ENCODE measurements at regions not wholly inside any gene's neighbourhood (a gene's known extent, or its start where the extent isn't known, plus 50 kb on each side); places are given as distances from the start of the nearest gene placed in this dataset.

DNA sequence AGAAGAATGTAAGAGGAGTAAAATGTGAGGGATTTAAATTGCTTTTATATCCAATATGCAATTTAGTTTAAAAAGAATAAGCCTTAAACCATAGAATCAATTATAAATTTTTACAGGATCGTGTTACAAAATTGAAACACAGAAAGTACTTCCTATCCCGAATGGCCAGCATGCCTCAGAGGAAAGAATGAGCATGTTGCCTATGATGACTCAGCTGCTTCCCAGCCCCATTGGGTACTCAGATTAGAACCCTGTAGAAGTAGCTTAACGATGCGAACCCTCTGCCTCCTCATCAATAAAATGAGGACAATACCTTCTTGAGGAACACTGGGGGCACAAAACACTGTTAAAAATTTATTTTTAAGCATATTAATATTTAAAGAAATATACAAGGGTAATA, 113.4 kb upstream of the CDK1 start:
- DNase-seq: no peak

DNA sequence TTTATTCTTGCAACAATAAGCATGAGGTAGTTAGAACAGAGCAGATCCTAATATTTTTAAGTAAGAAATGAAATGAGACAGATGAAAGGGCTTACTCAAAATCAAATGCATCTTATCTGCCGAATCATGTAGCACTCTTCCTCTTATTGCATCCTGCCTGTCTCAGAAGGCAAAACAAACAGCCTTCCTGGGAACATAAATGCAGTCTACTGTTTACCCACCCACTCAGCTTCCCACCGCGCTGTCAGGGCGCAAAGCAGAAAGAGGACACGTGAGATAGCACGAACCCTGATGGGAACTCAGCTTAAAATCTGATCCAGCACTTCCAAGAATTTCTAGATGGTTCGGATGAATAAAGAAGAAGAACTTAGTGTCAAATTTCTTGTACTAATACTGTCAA, 114.4 kb upstream of the CDK1 start:
- no peak for DNase-seq

DNA sequence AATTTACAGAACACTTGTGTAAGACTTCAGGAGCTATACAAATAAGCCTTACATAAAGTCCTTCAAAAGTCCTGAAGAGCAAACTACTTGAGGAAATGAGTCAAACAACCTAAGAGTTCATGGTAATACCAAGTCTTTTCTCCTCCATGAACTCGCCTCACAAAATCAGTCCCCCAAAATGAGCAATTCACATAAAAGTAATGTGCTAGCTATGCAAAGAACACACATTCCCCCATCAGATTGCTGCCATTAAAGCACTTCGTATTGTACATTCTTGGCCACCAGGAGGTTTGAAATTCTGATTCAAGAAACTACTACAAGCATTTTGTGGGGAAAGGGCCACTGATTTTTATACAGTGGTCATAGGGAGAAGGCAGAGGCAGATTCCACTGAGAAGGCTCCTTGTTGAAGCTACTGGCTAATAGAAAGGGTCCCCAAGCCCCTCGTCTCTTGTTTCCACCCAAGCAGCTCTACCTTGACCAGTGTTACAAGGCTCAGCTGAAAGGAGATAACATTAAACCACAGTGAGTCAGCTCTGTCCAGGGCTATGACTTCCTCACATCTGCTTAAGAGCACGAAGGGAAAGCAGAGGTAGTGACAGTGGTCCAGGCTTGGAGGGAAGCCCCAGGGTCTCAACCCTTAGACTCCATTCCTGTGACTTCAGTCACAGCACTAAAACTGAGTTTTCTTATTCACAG, 115.2 kb upstream of the CDK1 start:
- DNase-seq: no peak

DNA sequence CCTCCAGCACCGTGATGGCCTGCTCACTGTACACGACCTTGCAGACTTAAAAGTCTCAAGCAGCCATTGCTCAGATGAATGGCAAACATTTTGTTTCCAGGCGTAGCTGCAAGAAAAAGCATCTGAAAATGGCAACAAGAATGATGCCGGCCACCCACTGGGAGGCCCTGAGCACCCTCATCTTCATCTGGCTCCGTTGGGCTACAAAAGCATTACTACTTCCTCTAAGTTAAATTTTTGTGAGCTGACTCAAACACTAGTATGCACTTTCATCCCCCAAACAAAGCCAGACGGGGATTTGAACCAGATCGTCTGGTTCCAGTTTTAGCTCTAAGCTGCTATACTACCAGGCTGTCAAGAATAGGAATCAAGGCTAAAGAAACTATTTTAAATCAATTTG, 116.6 kb upstream of the CDK1 start:
- DNase-seq: no peak

DNA sequence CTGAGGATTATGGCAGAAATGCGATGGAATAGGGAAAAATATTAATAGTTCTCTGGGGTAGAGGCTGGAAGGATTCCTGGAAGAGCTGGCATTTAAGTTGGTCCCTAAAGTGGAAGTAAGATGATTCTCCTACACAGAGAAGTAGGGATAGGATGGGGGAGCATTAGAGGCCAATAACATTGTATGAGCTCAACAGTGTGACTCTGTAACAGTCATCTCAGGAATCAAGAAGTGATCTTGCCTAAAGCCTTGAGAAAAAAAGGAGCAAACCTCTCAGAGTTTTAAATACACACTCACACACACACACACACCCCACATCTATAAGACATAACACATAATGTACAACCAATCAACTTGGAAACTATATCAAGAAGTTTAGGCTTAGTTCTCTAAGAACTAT, 117.7 kb upstream of the CDK1 start:
- DNase-seq: no peak

DNA sequence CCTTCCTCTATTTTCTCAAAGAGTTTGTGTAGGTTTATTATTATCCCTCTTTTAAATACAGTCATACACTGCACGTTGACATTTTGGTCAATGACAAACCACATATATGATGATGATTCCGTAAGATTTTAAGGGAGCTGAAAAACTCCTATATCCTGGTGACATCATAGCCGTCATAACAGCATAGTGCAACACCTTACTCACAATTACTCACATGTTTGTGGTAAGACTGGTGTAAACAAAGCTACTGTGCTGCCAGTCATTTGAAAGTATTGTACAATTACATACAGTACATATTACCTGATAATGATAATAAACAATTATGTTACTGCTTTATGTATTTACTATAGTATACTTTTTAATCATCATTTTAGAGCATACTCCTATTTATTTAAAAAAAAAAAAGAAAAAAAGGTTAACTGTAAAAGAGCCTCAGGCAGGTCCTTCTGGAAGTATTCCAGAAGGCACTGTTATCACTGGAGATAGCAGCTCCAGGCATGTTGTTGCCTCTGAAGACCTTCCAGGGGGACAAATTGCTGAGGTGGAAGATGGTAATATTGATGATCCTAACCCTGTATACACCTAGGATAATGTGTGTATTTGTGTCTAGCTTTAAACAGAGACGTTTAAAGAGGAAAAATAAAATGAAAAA, 123.3 kb upstream of the CDK1 start:
- no peak for DNase-seq

DNA sequence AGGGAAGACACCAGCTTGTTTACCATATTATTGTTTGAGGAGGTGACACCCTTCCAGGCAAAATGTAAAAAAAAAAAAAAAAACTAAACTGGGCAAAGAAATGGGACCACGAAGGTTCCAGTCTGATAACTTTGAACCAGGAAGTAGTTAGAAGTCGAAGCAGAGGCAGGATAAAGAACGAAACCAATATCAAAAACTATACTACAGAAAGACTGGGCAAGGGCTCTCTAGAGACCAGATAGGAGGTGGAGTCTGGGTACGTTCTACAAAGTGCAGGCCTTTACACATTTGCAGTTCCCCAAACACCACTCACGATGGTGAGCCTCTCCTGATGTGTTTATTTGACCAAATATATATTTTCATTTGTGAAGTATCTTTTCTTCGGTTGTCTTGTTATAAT, 125.7 kb upstream of the CDK1 start:
- DNase-seq: no peak

DNA sequence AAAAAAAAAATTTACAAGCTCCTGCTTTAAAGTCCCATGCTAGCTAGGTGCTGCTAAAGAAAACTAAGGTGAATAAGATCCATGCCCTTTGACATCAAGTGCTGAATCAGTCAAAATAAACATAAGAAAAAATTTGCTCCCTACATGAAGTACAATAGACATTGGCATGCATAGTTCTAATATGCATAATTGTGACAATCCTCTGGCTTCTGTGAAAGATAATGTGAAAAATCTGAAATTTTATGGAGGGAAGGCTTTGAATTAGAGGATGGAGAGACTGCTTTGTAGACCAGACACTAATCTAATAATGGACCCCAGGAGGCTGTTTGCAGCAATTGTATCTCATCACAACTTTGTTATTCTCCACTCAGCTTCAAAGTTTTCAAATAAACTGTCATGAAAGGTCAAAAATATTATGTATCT, 127.9 kb upstream of the CDK1 start:
- DNase-seq: no peak

DNA sequence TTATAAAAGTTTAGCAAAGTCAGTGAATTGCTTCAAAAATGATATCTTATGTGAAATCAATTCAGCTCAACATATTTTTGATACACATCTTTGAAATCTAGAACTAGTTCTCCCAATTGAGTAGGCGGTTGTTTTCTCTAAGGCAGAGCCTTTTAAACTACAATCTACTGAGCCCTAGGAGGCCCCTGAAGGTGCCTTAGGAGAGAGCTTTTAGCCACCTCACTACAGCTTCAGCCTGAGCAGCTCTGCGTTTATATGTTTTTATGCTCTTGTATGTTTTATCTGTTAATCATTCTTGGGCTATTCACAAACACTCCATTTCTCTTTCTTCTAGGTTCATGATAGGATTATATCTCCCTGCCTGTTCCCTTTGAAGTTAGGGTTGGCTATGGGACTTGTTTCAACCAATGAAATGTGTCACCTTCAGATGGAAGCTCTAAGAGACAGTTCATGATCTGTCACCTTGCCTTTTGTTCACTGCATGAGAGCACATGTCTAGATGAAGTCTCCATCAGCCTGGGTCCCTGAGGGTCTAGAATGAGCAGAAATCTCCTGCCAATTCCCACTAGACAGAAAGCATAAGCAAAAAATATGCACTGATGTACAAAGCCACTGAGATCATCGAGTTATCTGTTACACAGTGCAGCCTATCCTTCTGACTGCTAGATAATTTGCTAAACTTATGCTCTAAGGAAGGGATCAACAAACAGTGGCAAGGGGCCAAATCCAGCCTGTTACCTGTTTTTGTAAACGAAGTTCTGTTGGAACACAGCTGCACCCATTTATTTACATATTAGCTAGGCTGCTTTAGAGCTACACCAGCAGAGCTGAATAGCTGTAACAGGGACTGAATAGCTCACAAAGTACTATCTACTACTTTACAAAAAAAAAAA, 128.5 kb upstream of the CDK1 start:
- DNase-seq: peak in 2 of 6 experiments; percentile 9 to 15

DNA sequence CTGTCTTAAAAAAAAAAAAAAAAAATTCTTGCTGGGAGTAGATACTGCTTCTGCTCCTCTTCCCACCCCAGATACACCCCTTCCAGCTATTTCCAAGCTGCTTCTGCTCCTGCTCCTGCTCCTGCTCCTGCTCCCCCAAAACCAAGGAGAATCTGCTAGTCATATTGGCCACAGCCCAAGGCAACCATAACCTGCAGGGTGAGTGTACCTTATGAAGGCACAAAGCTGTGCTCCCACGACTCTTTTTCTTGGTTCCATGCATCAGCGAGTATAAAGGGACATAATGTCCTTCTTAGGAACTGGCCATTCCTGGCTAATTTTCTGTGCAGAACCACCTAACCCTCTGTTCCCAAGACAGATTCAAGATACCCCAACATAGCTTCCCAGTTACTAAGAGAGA, 129.5 kb upstream of the CDK1 start:
- no peak for DNase-seq

DNA sequence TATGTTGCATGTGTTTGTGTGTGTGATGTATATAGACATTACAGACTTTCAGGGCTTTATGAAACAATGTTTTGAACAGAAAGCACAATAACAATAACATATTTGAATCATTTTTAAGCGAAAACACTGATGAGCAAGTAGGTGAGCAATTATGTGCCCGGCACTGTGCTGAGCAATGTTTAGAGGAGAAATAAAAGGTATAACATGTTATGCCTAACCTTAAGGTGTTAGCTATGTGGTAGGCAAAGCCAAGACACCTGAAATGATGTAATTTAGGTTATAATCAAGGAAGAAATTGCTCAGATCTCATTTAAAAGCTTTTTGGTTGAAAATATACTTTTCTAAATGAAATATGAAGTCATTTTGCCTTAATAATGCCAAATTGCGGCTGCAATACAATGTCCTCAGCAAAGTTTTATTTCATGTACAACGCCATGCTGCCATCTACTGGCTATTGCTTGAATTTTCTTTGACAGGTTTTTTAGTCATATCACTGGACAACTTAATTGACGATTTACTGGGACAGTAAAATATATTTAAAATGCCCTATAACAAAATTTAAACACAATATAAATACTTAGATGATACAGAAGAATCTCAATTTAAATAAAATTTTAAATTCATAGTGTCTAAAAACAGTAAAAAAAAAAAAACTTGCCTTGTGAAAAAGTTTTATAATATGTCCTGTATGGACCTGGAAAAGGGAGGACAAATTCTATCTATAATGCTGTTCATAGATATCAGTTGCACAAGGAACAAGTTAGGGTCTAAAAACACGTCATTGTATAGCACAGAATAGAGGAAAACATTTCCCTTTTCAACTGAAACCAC, 131.1 kb upstream of the CDK1 start:
- DNase-seq: peak in 5 of 6 experiments; percentile 1 to 60 (median 13)

DNA sequence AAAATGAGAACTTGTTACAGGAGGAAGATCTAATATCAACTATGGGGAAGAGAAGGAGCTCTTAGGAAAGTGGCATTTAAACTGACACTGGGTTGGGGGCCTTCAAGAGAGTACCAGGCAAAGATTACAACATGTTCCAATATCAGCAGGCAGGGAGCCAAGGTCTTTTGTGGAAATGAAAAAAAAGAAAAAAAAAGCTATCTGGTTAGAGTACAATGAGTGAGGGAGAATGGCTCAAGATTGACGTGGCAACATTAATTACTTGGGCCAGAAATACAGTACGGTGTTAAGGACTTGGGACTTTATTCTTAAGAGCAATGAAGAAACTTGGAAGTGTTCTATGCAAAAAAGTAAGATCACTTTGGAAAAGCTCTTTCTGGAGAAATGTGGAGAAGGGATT, 132.3 kb upstream of the CDK1 start:
- DNase-seq: no peak

DNA sequence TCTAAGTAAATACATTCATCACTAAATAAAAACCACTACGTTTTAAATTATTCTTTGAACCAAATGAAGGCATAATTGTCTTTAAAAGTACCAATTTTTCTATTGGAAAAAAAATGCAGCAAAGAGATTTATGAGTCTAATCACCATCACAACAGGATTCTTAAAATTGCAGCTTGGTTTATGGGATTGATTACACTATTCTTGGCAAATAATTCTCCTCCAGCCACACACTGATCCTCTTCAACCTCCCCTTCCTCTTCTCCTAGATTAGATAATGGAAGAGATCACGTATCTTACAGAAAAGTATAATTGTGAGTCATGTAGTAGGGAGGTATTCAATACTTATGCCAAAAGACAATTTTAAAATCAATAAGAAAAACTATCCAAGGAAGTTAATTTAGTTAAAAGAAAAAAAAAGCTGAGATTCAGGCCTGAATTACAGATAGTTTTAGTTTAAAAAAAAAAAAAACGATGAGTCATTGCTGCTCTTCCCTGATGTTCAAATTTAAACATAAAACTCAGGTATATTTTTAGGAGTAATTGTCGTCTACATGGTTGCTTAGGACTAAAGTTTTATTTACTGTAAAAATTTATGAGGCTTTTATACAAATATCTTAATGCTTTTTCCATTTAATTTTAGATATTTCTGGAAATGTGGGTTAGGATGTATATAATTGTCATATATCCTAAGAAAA, 133.7 kb upstream of the CDK1 start:
- DNase-seq: no peak

DNA sequence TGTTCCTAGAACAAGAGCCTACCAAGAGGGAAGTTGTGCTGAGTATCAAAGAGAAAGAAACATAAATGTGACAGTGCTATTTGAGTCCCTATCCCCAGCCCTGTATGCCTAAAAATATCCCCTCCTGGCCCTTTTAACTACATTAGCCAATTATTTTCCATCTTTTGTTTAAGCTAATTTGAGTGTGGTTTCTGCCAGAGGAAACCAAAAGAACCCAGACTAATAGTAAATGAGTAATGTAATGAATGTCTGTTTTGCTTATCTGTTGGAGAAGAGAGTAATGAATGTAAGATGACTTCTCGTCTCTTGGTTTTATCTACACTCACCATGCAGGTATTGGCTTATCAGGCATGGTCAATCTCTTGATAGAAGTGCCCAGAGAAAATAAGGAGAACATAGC, 134.4 kb upstream of the CDK1 start:
- DNase-seq: no peak

DNA sequence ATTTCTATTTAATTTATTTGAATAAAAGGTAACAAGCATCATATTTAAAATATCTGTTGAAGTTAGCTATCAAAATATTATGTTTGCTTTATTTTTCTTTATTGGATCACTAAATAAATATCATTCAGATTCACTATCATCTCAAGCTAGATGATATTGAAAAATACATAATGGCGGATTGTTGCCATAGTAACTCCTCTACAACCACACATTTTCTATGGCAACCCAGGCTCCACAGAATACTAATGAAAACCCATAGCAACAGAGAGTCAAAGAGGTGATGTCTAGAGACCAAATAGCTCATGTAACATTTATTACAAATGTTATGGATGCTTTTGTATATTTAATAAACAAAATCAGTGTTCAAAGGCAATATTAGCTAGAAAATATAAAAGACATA, 148.9 kb upstream of the CDK1 start:
- DNase-seq: no peak

DNA sequence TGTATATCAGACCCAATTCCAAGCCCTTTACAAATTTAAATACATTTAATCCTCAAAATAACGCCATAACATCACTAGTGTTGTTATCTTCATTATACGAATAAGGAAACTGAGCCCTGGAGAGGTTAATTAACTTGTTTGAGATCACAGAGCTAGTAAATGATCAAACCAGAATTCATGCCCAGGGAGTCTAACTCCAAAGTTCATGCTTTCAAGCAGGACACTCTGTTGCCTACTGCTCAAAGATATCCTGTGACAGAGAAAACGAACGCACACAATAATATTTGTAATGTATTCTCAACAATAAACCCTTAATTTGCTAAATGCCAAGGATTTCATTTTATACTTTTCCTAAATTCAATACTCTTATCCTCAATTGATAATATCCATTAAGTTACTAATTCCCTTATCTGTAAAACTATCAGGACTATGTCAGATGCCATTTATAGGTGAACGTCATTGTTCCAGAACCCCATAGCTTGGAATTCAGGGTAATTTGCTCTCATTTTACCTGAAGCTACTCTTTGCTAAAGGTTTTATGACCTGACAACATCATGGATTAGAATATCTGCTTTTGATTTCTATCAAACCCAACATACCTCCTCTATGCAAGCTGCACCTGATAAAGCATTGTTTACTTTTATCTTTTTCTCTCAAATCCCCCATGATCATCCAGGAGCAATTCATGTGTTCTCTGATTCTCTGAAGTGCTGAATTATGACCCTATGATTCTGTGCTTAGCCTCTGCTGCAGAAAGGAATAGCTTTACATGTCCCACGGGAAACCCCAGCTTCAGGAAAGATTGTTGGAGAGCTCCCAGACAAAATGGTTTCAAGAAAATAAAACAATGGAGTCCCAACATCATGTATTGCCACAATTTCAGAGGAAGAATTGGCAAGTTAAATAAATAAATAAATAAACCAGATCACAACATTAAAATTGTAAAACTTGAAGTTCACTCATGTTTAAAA, 150.2 kb upstream of the CDK1 start:
- no peak for DNase-seq

DNA sequence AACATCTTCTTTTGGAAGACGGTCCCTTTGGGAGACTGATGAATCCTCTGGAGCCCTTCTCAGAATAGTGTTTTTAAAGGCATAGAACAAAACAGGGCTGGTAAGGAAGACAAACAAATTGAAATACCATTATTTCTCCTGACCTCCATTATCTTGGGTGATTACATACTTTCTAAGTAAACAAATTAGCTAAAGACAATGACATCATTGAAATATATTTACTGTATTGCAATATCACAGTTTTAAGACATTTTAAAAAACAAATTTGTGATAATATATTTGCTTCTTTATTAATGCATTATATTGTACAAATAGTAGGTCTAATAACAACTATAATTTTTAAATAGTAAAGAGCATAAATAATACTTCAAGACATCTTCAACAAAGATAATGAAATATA, 152.2 kb upstream of the CDK1 start:
- DNase-seq: no peak

DNA sequence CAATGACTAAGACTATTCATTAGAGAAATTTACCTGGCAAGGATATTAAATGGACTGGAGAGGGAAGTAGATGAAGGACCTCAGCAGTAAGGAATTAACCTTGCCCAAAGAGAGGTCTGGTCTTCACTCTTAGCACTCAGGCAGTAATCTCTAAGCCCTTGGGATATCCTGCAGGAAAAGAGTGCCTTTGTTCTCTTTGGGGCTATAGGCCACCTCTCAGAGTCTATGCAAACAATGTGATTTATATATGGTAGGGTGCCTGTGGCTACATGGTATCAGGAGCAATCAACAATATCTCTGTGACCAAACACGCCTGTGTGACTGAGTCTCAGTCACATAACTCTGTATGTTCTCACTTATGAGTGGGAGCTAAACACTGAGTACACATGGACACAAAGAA, 154.7 kb upstream of the CDK1 start:
- no peak for DNase-seq

DNA sequence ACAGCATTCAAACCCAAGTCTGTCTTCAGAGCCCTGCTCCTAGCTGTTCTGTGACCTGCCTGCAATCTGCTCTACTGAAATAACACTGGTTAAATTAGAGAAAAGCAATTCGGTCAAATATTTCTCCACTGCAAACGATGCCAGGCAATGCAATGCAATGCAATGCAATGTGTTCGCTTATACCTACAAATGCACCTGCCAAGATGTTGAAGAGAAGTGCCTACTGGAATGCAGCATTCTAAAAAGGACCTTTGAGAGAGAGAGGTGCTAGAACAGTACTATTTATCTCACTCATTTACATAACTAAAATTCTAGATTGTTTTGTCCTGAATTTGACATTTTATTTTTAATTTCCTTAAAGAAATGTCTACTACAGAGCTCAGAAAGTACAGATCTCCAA, 157.3 kb upstream of the CDK1 start:
- DNase-seq: no peak

DNA sequence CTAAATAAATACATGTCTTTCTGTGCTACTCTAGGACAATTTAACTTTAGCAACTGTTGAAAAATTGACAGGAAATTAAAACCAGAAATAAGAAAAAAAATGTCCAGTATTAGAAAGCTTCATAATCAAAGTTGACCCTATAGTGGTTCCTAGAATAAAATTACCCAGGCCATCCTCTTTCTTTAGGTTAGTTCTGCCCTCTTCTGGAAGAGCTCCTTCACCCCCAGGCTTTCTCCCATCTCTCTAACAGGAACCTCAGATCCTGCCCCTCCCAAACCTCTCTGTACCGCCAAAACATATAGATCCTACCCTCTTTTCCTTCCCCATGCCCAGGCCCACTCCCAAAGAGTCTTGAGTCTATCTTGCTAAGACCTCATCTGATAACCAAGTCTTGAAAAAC, 159.4 kb upstream of the CDK1 start:
- no peak for DNase-seq

DNA sequence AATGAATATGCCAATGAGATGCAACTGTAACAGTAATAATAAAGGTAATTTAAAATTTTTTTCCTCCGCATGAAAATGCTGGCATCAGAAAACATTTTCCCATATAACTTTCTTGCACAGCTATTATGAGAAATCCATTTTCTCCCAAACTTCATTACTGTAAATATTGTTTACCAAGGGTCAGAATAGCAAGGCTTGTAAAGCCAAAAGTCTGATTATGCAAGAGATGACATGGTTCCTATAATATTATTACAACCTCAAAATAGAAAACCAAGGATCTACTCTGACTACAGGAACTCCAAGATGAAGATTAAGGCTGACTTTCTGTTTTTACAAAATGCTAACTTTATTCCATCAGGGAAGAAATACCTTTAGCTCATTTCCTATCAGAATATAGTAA, 162.7 kb upstream of the CDK1 start:
- no peak for DNase-seq

All from stimulated activated naive CD4-positive, alpha-beta T cell (primary cell).